RPMI8226 (cell line): ENCODE measurements at regions not wholly inside any gene's neighbourhood (a gene's known extent, or its start where the extent isn't known, plus 50 kb on each side); places are given as distances from the start of the nearest gene placed in this dataset.

Source experiments
- DNase-seq: peaks from one replicate; pipeline ENCODE4 v3.0.0-alpha.2; 2015

DNA sequence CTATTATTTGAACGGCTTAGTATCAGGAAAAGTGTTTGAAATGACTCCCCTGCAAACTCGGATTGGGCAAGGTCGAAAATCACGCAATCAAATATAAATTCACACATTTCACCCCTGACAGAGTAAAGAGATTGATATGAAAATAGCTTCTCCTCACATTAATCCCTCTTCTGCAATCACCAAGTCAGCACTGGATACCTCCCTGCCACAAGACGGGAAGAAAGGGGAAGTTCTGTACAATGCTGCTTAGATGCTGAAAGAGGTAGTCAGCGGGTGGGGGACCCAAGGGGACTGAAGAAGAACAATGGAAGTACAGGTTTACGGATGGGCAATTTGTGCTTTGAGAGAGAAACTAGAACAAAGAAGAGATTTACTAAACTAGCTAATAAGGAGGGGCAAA lies 72.0 kb upstream of the ANK3 start:
- peak; percentile 8 for DNase-seq

DNA sequence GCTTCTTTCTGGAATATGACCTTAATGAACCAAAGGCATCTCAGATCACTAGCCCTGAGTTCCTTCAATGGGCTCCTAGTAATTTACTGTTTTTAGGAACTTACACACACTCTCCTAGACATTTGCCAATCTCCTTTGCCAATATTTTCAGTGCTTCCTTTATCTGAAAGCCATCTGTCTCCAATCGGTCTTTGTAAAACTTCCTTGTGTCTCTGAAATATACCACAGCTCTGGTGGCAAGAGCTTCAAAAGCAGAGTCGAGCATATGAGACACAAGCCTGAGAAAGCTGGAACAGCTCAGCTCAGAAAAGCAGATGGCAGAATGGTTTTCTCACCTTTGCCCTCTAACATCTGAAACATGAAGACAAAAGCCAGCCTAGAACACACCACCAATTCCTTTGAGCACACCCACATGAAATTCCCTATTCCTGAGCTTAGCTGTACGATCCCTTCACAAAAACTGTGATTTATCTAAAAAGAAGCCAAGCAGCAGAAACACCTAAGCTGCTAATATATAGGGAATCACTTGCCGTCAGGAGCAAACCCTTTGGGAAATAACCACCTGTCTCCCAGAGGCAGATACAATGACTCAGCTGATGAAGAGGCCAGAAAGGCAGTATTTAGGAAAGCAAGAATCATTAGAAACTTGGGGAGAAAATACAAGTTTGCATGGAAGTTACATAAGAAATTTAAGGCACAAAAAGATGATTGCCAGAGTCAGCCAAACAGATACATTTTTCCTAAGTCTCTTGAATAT lies 70.2 kb upstream of the ANK3 start:
- no peak for DNase-seq

DNA sequence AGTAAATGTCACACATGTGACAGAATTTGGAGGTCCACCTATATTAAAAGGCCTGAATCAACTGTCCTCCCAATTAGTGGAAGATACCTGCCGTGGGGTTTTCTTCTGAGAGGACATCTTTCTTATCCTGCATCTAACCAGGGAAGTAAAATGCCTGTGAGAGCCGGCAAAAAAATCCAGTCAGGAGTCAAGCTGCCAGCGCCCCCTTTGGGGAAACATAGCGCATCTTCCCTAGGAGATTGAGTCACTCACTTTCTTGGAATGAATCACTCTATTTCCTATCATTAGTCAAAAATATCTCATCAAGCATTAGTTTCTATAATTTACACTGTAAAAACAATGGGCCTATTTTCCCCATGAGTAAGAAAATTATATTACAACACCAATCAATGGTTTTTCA lies 66.4 kb upstream of the ANK3 start:
- no peak for DNase-seq

GRCh38 chr10:60454336-60454735 lies 64.7 kb upstream of the ANK3 start:
- DNase-seq = no peak

DNA sequence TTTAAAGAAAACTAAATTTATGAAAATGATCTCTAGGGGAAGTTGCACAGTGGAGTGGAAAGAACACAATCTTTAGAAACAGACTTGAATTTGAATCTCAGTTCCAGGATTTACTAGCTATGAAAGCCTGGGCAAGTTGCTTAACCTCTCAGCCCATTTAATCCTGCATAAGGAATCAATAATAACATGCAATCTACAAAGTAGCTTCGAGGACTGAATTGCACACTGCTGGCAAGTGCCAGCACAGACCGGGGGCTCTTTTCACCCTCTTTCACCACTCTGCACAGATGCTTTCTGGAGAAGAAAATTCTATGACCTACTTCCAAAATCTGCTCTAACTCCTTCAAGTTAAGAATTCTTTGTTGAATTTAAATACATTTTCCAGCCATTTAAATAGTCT lies 63.4 kb upstream of the ANK3 start:
- DNase-seq = no peak

- no peak for DNase-seq
Measured at GRCh38 chr10:60450291-60450690, 60.6 kb upstream of the ANK3 start.

GRCh38 chr10:60448246-60448645 lies 58.6 kb upstream of the ANK3 start:
- no peak for DNase-seq

GRCh38 chr10:60446851-60447250 lies 57.2 kb upstream of the ANK3 start:
- no peak for DNase-seq

GRCh38 chr10:60446070-60446833 lies 56.6 kb upstream of the ANK3 start:
- DNase-seq = no peak

- no peak for DNase-seq
Measured at GRCh38 chr10:60444494-60445064, 54.9 kb upstream of the ANK3 start.

GRCh38 chr10:60443346-60443745 lies 53.7 kb upstream of the ANK3 start:
- DNase-seq = no peak

GRCh38 chr10:60441515-60441914 lies 51.8 kb upstream of the ANK3 start:
- DNase-seq = no peak

- DNase-seq = no peak
Measured at GRCh38 chr10:60439641-60440040, 50.0 kb upstream of the ANK3 start.
